GM19468 (cell line): ENCODE measurements at regions not wholly inside any gene's neighbourhood (a gene's known extent, or its start where the extent isn't known, plus 50 kb on each side); places are given as distances from the start of the nearest gene placed in this dataset.
"Not testable (repeated sequence)": the region's sequence is repeated elsewhere in the genome, so short reads cannot be mapped to it uniquely, and the experiment has no call there.

Source experiments
- ATAC-seq: cut with Tn5 transposase; IDR thresholded peaks from one replicate; pipeline ENCODE4 v1.9.1; 2021; ENCODE audit warnings: mild to moderate bottlenecking, moderate library complexity, moderate number of reproducible peaks; ENCODE audit not compliant: unreplicated experiment; ENCODE audit errors: extremely low read depth

DNA sequence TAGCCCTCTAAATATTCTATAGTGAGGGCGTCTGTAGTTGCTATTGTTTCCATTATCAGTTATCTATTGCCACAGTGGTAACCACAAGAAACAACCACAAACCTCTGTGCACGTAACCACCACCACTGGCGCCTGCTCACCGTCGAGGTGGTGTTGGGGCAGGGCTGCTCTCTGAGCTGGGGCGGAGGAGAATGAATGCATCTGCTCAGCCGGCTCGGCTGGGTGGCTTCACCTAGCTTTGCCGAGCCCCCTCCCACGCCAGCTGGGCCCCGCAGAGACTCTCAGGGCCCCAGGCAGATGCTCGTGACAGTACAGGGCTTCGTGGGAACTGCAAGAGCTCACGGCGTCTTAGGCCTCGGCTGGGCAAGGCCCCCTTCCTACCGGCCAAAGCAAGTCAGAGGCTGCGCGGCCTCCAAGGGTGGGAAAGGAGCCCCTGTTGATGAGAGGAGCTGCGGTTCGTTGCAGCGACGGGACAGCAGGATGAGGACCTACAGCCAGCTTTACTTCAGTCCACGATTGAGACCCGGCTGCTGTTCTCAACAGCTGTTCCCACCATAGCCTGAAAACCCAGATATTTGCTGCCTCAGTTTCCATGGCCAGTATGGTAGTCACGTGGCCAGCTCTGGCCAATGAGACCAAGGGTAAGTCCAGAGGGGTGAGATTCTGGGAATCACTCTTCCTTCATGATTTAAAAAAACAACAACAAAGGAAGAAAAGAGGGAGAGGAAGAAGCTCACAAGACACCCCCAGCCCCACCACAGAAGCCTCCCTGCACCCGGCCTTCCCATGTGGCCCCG is 120.2 kb upstream of the AFDN start:
- ATAC-seq = peak; percentile 79

DNA sequence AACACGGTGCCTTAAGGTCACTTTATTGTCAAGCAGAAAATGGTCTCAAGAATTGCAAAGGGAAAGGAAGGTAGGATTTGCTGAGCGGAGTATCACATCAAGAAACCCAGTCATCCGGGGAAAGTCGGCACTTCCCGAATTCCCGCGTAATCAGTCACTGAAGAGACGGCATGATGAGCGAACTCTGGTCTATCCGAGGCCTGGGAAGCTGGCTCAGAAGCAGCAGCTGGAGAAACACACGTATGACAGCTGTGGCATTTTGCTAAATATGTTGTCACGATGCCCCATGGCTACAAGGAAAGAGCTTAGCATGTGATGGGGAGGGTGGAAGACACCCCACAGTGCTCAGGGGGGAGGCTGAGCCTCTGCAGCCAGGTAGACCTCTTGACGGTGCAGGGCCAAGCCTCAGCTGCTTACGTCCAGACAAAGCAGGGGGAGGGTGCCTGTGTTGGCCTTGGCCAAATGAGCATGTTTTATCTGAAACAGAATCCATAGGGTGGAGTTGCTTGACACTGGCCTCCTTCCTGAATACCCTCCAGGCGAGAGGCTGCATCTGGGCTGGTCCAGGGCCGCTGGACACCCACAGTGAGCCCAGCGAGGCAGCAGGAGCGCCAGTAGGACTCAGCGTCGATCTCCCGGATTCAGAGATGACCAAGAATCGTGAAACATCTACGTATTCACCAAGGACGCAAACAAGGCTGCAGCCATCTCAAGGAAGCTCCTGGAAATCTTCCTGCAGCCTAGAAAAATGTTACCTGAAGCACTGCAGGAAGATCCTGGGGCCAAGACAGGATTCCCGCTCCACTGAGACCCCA is 118.8 kb upstream of the AFDN start:
- no peak for ATAC-seq

DNA sequence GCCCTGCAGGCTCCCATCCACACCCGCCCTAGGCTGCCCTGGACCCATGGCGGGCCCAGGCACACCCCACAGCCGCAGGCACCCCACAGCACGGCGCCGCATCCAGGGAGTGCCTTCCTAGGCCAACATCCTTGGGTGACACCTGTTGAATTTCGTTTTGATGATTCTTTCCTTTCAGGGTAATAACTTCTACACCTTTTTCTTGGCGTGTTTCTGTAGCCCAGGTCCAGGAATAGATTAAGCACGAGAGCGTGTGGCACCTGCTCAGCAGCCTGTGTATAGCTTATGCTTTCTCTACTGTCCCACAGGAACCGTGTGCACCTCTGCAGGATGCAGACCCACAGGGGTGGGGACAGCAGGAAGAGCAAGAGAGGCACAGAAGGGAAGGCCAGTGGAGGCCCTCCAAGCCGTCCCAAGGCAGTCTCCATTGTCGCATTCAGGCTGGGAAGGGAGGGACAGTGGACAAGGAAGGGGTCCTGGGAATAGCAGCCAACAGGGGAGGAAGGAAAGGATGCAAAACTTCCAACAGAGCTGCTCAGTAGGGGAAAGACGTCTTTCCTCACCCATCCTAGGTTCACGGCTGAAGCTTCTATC is 118.1 kb upstream of the AFDN start:
- no peak for ATAC-seq

- no peak for ATAC-seq
Observed at GRCh38 chr6:167709196-167709595, 117.5 kb upstream of the AFDN start.

DNA sequence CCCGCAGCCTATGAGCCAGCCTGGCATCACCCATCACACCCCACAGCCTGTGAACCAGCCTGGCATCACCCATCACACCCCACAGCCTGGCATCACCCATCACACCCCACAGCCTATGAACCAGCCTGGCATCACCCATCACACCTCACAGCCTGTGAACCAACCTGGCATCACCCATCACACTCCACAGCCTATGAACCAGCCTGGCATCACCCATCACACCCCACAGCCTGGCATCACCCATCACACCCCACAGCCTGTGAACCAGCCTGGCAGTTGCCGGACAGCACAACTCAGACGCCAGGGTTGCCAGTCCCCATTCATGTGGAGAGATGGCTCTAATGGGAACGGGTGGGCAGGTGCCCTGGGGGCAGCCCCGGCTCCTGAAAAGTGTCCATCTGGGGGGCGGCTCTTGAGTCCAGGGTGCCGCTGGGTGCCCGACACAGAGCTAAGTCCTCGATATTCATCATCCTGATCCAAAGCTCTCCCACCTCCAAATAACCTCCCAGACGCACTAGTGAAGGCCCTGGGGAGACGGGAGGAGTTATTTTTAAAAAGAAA is 116.9 kb upstream of the AFDN start:
- ATAC-seq = not testable (repeated sequence)

- ATAC-seq = no peak
Observed at GRCh38 chr6:167710363-167710920, 116.3 kb upstream of the AFDN start.

DNA sequence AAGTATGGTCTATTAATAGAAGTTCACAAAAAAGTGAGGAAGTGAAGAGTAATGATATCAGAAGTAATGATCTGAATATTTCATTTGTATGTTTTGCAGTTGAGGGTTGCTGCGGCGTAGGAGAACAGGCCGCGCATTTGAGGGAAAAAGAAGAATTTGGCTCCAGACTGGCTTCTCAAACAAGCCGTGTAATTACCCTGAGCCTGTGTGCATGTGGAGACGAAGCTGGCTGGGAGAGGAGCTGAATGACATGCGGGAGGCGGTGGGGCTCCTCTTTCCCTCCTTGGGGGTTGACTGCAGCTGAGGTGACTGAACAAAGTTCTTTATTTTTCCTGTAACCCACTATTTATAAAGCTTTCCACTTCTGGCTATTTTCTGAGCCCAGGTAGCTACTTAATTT is 115.5 kb upstream of the AFDN start:
- ATAC-seq = no peak

DNA sequence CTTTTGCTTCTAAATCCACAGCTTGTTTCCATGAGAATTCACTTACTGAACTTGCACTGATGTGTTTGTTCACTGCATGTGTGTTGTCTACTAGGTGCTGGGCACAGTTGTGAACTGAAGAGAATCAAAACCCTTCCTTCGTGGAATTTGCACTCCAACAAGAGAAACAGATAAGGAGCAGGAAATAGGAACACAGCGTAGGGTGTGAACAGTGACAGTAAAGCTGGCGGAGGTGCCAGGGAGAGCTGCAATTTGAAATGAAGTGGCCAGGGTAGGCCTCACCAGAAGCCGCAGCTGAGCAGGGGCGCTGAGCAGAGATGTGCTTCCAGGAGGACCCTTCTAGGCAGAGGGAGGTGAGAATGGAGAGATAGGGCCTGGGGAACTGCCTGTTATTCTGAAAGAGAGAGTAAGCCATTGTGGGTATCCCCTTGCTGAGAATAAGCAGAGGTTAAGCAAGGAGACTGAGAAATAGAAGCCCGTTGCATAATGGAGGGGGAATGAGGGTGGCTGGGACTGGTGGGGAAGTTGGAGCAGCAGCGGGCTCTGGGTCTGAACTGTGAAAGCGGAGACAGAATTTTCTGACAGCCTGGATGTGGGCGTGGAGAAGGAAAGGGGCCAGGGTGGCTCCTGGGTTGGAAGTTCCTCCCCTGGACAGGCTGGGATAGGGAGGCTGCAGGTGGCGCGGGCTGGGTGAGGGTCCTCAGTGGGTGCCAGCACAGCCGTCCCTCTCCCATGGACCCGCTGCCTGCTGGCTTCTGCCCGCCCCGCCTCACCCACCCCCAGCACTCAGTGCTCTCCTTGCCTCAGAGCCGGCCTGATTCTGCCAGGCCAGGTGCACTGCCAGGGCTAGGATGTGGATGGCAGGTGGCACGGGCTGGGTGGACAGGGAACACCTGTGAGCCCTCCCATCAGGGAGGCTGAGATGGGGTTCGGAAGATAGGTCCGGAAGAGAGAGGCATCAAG is 114.7 kb upstream of the AFDN start:
- ATAC-seq = no peak

DNA sequence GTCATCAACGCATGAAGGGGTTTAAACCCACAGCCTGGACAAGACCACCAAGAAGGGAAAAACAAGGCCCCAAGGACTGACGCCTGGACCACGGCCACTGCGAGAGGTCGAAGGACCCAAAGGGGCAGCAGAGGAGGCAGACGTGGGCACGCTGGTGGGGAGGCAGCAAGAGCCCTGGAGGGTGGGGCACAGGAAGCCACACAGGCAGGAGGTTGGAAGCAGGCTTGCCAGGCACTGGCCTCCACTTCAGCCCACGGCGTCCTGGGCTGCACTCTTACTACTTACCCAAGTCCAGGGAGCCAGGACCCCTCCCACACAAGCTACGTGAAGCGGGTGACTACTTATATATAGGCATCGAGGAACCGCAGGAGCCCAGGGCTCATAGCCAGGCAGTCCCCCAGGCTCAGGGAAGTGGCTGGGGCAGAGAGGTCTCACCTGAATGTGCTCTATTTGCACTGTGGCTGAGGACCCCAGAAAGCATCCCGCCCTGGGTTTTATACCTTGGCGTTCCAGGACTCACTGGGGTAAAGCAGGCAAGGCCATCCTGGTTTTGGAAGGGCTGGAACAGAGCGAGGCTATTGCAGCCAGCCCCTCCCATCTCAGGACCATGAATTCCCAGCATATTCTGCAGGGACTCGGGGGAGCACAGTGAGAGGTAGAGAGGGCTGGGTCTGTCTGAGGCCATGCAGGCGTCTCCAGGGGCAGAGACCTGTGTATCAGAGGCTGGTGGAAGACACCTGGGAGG is 113.8 kb upstream of the AFDN start:
- ATAC-seq = no peak

DNA sequence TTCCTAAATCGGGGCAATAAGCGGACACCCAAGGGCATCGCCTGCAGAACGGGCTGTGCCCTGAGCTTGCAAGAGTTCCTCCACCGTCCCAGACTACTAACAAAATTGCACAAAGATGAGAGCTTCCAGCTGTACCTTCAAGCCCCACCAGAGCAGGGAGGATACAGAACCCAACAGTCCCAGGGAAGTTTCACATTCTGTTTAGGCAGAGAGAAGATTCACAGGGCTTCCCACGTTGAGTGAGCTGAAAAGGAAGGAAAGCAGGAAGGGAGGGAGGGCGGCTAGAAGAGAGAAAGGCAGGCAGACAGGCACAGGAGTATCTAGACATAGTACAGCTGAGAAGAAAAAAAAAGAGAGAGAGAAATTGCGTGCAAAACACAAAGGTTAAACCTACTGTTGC is 112.6 kb upstream of the AFDN start:
- no peak for ATAC-seq

DNA sequence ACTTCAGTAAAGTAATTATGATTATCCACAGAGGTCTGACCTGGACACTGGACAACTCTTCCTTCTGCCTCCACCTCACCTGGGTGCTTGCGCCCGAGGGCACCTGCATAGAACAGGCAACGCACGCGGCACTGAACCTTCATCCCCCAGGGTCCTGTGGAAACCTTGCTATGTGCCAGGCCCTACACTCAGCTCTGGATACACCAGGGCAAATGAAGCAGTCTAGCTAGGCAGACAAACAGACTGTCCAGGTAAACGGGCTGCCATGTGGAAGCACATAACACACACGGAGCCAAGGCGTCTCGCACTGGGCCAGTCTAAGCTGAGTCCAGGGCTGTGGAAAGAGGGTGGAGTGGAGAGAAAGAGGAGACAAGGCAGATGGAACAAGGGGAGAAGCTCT is 109.3 kb upstream of the AFDN start:
- ATAC-seq = no peak

DNA sequence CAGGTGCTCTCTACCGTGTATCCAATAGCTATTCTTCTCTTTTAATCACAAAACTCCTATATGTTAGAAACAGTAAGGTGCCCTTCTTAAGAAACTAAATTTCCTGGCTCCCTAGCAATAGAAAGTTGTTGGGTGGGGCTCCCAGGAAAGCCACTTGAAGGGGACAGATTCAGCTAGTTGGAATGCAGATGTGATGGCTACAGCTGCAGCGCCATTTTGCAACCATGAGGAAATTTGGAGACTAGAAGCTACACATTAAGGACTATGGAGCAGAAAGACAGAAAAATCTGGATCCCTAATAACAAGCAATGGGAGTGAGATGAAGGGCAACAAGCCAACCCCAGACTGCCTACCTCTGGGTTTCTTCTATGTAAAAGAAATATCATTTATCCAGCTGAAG is 108.8 kb upstream of the AFDN start:
- no peak for ATAC-seq

GRCh38 chr6:167719920-167720319 is 106.8 kb upstream of the AFDN start:
- no peak for ATAC-seq

DNA sequence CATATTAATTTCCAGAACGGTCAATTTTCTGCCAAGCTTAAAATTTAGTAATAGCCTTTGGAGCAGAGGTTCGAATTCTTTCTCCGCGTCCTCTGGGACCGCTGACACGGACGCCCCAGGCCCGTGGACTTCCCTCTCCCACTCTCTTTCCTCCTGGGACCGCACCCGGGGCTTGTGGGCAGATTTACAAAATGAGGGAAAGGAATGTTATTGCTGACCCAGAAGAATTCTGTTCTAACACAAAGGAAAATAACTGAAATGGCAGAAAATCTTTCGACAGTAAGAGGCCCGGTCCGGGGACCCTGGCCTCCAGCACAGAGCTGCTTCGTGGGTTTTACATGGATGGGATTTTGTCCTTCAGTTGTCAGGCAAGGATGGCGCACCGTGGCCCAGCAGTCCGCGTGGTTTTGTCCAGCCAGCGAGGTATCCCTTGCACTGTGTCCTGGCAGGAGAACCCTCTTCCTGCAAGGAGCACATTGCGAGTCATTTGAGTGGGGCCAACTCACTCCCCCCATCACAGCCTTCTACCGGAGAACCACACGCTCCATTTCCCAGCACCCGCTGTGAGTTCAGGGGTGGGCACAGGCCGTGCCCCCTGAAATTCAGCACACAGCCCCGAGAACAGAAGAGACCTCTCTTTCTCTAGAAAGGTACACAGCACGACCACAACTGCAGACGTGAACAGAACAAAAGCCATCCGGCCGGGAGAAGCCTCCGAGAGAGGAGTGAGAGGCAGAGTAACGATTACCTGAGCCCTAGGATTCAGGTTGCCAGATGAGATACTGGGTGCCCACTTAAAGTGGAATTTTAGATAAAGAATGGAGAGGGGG is 106.0 kb upstream of the AFDN start:
- ATAC-seq = no peak

GRCh38 chr6:167721291-167721690 is 105.4 kb upstream of the AFDN start:
- no peak for ATAC-seq

- ATAC-seq = no peak
Observed at GRCh38 chr6:167722634-167723309, 103.9 kb upstream of the AFDN start.

GRCh38 chr6:167726043-167726621 is 100.6 kb upstream of the AFDN start:
- ATAC-seq = no peak
